ENCODE measurements at regions not wholly inside any gene's neighbourhood (a gene's known extent, or its start where the extent isn't known, plus 50 kb on each side); places are given as distances from the start of the nearest gene placed in this dataset.

DNA sequence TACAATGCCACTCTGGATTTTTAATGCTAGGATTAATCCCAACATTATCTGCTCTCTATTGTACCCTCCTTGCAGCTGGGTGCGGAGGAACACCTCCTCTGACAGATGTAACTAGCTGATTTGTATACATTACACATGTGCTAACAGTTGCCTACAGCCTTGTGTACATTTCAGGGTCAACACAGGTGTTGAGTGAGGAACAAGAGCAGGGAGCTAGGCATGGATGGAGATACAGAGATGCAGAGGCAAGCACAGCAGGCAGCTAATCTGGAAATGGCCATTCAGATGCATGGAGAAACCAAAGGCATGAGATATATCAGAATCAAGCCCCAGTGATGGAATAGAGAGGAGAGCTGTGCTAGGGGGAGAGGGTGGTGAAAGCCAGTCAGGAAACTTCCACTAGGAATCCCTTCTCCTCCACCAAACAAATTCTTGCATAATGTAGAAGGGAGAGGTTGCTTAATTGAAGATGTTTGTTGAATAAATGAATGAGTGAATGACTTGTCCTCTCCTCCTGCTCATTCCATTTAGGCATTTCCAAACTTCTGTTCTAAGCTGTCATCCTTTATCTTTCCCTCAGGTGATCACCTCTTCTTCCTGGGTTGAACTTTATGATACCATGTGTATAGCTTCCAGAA lies 313.2 kb downstream of the ATP23 start:
- ATAC-seq (no peak), DNase-seq (no peak)
- ChIA-PET CTCF (no interaction called here), POLR2A (no interaction called here)
- TF ChIP-seq, protein P1, sequence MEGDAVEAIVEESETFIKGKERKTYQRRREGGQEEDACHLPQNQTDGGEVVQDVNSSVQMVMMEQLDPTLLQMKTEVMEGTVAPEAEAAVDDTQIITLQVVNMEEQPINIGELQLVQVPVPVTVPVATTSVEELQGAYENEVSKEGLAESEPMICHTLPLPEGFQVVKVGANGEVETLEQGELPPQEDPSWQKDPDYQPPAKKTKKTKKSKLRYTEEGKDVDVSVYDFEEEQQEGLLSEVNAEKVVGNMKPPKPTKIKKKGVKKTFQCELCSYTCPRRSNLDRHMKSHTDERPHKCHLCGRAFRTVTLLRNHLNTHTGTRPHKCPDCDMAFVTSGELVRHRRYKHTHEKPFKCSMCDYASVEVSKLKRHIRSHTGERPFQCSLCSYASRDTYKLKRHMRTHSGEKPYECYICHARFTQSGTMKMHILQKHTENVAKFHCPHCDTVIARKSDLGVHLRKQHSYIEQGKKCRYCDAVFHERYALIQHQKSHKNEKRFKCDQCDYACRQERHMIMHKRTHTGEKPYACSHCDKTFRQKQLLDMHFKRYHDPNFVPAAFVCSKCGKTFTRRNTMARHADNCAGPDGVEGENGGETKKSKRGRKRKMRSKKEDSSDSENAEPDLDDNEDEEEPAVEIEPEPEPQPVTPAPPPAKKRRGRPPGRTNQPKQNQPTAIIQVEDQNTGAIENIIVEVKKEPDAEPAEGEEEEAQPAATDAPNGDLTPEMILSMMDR (IDR thresholded peaks at IDR 0.05), result no peak
- H3K9me3 Mint-ChIP-seq, result no peaks in the 10 kb centered on the region
- H3K27ac Mint-ChIP-seq, result no peak overlapping the region
- H3K4me1 Mint-ChIP-seq (ENCODE audit: low read depth), result no peaks in the 10 kb centered on the region
- no peaks in the 10 kb centered on the region for H3K36me3 Mint-ChIP-seq (ENCODE audit: low read depth)
- H3K27me3 Mint-ChIP-seq, result peaks cover 8% of the 10 kb centered on the region
- H3K4me3 Mint-ChIP-seq, result no peak overlapping the region
- intact Hi-C loops (cut with micrococcal nuclease), result no loop called here

DNA sequence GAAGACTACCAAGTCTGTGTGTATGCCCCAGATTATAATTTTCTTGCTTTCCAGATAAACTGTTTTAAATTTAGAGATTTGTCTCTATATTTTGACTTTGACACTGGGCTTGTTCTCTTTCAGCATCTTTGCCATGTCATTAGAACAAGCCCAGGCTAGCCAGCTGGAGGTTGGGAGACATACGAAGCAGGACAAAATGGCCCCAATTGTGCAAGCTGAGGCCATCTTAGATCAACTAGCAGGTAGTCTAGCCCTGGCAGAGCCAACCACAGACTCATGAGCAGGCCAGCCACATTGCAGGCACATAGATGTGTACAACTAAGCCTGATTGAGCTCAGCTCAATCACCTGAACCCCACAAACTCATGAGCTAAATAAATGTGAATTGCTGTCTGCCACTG lies 321.4 kb downstream of the ATP23 start:
- Mint-ChIP-seq H3K4me3 (no peak overlapping the region), H3K27ac (no peak overlapping the region), H3K27me3 (no peaks in the 10 kb centered on the region), H3K36me3 (ENCODE audit: low read depth) (no peaks in the 10 kb centered on the region), H3K9me3 (no peaks in the 10 kb centered on the region), H3K4me1 (ENCODE audit: low read depth) (no peaks in the 10 kb centered on the region)
- TF ChIP-seq, protein P1 (IDR thresholded peaks at IDR 0.05), result no peak
- intact Hi-C loops (cut with micrococcal nuclease), result no loop called here
- no peak for DNase-seq
- POLR2A ChIA-PET, result no interaction called here
- no peak for ATAC-seq
- CTCF ChIA-PET, result no interaction called here

DNA sequence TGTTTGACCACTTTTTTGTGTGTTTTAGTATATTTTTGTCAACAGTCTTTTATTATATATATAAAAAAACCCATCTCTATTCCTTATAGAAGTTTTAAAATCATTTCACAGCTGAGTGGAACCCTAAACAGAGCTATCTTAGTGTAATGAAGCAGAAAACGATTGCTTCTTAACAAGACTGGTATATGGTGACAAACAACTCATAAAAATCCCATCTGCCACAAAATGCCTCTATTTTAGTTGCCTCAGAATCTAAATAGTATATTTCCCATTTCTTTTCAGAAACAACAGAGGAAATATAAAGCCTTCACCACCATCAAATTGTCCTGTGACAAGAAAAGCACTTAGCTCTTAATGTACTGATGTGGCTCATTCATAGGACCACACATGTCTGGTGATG lies 322.4 kb downstream of the ATP23 start:
- H3K27me3 Mint-ChIP-seq, result no peaks in the 10 kb centered on the region
- no peak for ATAC-seq
- intact Hi-C loops (cut with micrococcal nuclease), result no loop called here
- no peaks in the 10 kb centered on the region for H3K4me1 Mint-ChIP-seq (ENCODE audit: low read depth)
- no peaks in the 10 kb centered on the region for H3K9me3 Mint-ChIP-seq
- TF ChIP-seq, protein P1 (IDR thresholded peaks at IDR 0.05), result no peak
- ChIA-PET POLR2A (no interaction called here), CTCF (no interaction called here)
- no peak overlapping the region for H3K27ac Mint-ChIP-seq
- H3K4me3 Mint-ChIP-seq, result no peak overlapping the region
- no peak for DNase-seq
- no peaks in the 10 kb centered on the region for H3K36me3 Mint-ChIP-seq (ENCODE audit: low read depth)

DNA sequence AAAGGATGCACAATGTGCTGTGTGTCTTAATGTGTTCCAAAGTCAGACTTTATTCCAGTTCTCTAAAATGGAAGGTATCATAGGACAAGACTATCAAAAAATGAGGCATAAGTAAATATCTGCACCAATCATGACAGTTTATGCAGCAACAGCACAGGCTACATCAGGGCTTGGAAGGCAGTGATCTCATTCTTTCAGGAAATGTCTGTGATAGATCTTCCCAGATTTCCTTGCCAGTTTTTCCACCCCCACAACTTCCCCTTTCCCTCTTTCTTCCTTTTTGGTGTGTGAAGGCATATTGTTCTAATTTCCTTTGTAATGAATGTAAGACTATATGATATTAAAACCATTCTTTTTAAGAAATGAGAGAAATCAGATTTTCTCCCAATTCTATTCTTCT lies 326.7 kb downstream of the ATP23 start:
- DNase-seq (no peak), ATAC-seq (no peak)
- Mint-ChIP-seq H3K27me3 (peaks cover 1% of the 10 kb centered on the region), H3K27ac (no peak overlapping the region), H3K4me1 (ENCODE audit: low read depth) (no peaks in the 10 kb centered on the region), H3K4me3 (no peak overlapping the region), H3K36me3 (ENCODE audit: low read depth) (no peaks in the 10 kb centered on the region), H3K9me3 (no peaks in the 10 kb centered on the region)
- ChIA-PET CTCF (no interaction called here), POLR2A (no interaction called here)
- TF ChIP-seq, protein P1 (IDR thresholded peaks at IDR 0.05), result no peak
- intact Hi-C loops (cut with micrococcal nuclease), result no loop called here

DNA sequence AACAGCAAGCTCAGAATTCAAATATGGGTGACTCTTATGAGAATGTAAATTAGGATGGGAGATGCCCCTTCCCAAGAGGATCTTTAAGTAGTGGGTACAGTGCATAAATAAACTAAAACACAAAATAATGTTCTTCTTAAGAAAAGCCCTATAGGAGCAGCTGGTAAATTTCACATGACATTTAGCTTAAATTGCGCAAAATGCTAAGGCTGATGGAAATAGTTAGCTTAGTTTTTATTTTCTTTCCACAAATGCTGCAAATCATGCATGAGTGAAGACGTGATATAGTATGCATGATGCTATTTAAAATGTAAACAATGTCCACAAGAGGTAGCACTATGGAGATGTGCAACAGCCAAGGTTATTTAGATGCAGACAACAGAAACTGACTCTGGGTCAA lies 328.1 kb downstream of the ATP23 start:
- peaks cover 1% of the 10 kb centered on the region for H3K27me3 Mint-ChIP-seq
- ChIA-PET POLR2A (no interaction called here), CTCF (no interaction called here)
- H3K36me3 Mint-ChIP-seq (ENCODE audit: low read depth), result no peaks in the 10 kb centered on the region
- H3K4me3 Mint-ChIP-seq, result no peak overlapping the region
- no peaks in the 10 kb centered on the region for H3K4me1 Mint-ChIP-seq (ENCODE audit: low read depth)
- DNase-seq, result no peak
- ATAC-seq, result no peak
- no peak overlapping the region for H3K27ac Mint-ChIP-seq
- TF ChIP-seq, protein P1 (IDR thresholded peaks at IDR 0.05), result no peak
- intact Hi-C loops (cut with micrococcal nuclease), result no loop called here
- H3K9me3 Mint-ChIP-seq, result no peaks in the 10 kb centered on the region
